BE2C (cell line): ENCODE measurements at regions not wholly inside any gene's neighbourhood (a gene's known extent, or its start where the extent isn't known, plus 50 kb on each side); places are given as distances from the start of the nearest gene placed in this dataset.

Experiments used
- DNase-seq: peaks from one replicate; pipeline ENCODE4 v3.0.0-alpha.2; 2020
- H3K27me3 ChIP-seq: fragments of 250-450 bp; sonication (Bioruptor Pico); 2 replicates; pipeline ENCODE4 v1.5.1; 2020; ENCODE audit warnings: mild to moderate bottlenecking
- H3K36me3 ChIP-seq: fragments of 250-450 bp; sonication (Bioruptor Pico); 2 replicates; pipeline ENCODE4 v1.5.1; 2020; ENCODE audit warnings: mild to moderate bottlenecking
- H3K4me1 ChIP-seq: fragments of 250-450 bp; sonication (Bioruptor Pico); 2 replicates; pipeline ENCODE4 v1.5.1; 2020
- H3K4me3 ChIP-seq: 2 replicates; pipeline ENCODE4 v1.5.1; 2011; ENCODE audit warnings: low read depth, low read length
- H3K9me3 ChIP-seq: fragments of 250-450 bp; sonication (Bioruptor Pico); 2 replicates; pipeline ENCODE4 v1.5.1; 2020
- CTCF ChIP-seq: IDR thresholded peaks from 2 replicates; pipeline ENCODE4 v1.5.1; 2012; ENCODE audit warnings: mild to moderate bottlenecking, low read depth, low read length

- H3K27me3 ChIP-seq = no peaks in the 10 kb centered on the region
- H3K36me3 ChIP-seq = peaks cover 8% of the 10 kb centered on the region
- no peak for TF ChIP-seq CTCF
- peak overlapping the region; percentile 97 for H3K4me3 ChIP-seq
- no peaks in the 10 kb centered on the region for H3K9me3 ChIP-seq
- peak; percentile 86 for DNase-seq
- H3K4me1 ChIP-seq = no peaks in the 10 kb centered on the region; the same call in 1 of the 2 replicates
These were observed 221.6 kb upstream of the MKLN1 start for GRCh38 chr7:131105799-131106680.

- H3K4me1 ChIP-seq = no peaks in the 10 kb centered on the region; the same call in 1 of the 2 replicates
- peak; percentile 56 for DNase-seq
- no peaks in the 10 kb centered on the region for H3K27me3 ChIP-seq
- peak overlapping the region; percentile 97 for H3K4me3 ChIP-seq
- no peaks in the 10 kb centered on the region for H3K9me3 ChIP-seq
- peaks cover 8% of the 10 kb centered on the region for H3K36me3 ChIP-seq
- TF ChIP-seq CTCF = no peak
These were observed 220.9 kb upstream of the MKLN1 start for GRCh38 chr7:131106681-131107336.

- Histone ChIP-seq H3K9me3 (no peaks in the 10 kb centered on the region), H3K36me3 (peaks cover 2% of the 10 kb centered on the region; the same call in 1 of the 2 replicates), H3K27me3 (no peaks in the 10 kb centered on the region), H3K4me1 (no peaks in the 10 kb centered on the region; the same call in 1 of the 2 replicates), H3K4me3 (peak overlapping the region; percentile 97)
- DNase-seq = peak; percentile 79
- TF ChIP-seq CTCF = no peak
These were observed 220.1 kb upstream of the MKLN1 start for GRCh38 chr7:131107337-131108211.

- no peaks in the 10 kb centered on the region; the same call in 1 of the 2 replicates for H3K4me1 ChIP-seq
- no peaks in the 10 kb centered on the region for H3K36me3 ChIP-seq
- H3K4me3 ChIP-seq = peak overlapping the region; percentile 97
- no peak for DNase-seq
- H3K9me3 ChIP-seq = no peaks in the 10 kb centered on the region
- no peaks in the 10 kb centered on the region for H3K27me3 ChIP-seq
- no peak for TF ChIP-seq CTCF
These were observed 219.3 kb upstream of the MKLN1 start for GRCh38 chr7:131108212-131108940.

- Histone ChIP-seq H3K36me3 (no peaks in the 10 kb centered on the region), H3K4me3 (peak overlapping the region; percentile 97), H3K9me3 (no peaks in the 10 kb centered on the region), H3K4me1 (no peaks in the 10 kb centered on the region; the same call in 1 of the 2 replicates), H3K27me3 (no peaks in the 10 kb centered on the region)
- TF ChIP-seq CTCF = no peak
- no peak for DNase-seq
These were observed 218.5 kb upstream of the MKLN1 start for GRCh38 chr7:131109011-131109758.
